Non-pigmented ciliary epithelial cell (primary cell): ENCODE measurements at regions not wholly inside any gene's neighbourhood (a gene's known extent, or its start where the extent isn't known, plus 50 kb on each side); places are given as distances from the start of the nearest gene placed in this dataset.
"Not testable (repeated sequence)": the region's sequence is repeated elsewhere in the genome, so short reads cannot be mapped to it uniquely, and the experiment has no call there.

ENCODE experiments used
- DNase-seq: peaks from one replicate; pipeline ENCODE4 v3.0.0-alpha.2; 2010; ENCODE audit warnings: low read depth

GRCh38 chr1:192477630-192478029, 97.9 kb upstream of the RGS1 start:
- DNase-seq: no peak

DNA sequence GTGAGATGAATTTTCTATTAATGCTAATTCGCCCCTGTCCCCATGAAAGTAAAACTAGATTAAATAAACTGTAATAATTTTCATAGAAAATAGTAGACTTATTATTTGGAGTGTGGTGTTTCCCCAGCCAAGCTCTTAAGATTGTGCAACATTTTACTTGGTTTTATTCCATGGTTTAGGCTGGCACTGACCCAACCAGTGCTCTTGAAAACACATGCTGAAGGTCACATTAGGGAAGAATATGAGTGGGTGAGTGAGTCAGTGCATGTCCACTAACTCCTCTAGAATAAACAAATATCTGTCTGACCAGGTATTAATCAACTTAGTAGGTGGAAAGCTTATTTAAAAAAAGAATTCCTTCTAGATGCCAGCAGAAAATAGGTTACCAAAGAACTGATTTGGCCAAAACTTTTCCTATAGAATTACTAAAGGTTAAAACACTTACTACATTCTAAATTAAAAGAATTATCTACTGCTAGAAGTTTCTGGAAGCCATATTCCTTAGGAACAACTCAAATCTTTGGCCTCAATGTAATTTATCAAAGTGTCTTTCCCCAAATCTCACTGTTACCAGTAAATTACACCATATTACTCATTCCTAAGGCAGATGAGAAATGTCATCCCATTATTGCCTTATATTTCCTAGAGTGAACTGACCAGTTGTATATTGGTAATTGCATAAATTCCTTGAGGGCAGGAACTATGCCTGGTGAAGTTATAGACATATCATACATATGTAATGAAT, 89.7 kb upstream of the RGS1 start:
- DNase-seq: peak; percentile 97

- DNase-seq: no peak
Observed at GRCh38 chr1:192488058-192488457, 87.5 kb upstream of the RGS1 start.

GRCh38 chr1:192489047-192489446, 86.5 kb upstream of the RGS1 start:
- DNase-seq: no peak

- DNase-seq: peak; percentile 89
Observed at GRCh38 chr1:192489748-192490147, 85.8 kb upstream of the RGS1 start.

- no peak for DNase-seq
Observed at GRCh38 chr1:192491804-192492554, 83.6 kb upstream of the RGS1 start.

DNA sequence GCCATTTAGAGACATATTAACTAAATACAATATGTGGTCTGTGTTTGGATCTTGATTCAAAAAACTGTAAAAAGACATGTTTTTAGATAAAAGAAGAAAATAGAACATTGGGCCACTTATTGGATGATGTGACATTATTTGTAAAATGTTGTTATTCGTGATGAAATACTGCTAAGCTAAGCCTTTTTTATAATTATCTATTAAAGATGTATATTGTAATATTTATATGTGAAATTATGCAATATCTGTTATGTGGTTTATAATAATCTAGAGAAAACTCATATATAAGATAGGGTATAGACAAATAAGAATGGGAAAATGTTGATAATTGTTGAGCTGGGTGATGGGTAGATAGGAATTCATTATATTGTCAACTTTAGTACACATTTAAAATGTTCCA, 82.0 kb upstream of the RGS1 start:
- no peak for DNase-seq

DNA sequence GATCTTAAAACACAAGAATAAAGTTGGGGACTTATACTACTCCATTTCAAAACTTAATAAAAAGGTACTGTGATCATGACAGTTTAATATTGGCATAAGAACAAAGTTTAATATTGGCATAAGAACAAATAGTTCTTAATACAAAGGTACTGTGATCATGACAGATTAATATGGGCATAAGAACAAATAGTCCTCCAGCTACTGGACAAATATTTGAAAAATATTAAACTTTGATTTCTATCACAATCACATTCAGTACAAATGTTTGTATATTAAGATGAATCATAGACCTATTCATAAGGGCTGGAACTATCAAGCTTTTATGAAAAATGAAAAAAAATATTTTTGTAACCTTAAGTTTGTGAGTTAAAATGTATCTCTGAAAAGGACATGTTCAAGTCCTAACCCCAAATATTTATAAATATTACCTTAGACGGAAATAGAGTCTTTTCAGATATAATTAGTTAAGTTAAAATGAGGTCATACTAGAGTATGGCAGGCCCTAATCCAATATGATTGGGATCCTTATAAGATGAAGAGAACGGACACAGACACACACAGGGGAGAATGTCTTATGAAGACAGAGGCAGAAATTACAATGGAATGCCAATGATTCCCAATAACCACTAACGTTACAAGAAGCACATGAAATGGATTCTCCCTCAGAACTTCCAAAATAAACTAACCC, 79.1 kb upstream of the RGS1 start:
- DNase-seq: no peak

GRCh38 chr1:192497214-192497794, 78.3 kb upstream of the RGS1 start:
- no peak for DNase-seq

GRCh38 chr1:192498092-192498491, 77.5 kb upstream of the RGS1 start:
- not testable (repeated sequence) for DNase-seq

GRCh38 chr1:192499061-192499581, 76.5 kb upstream of the RGS1 start:
- not testable (repeated sequence) for DNase-seq

GRCh38 chr1:192500541-192500940, 75.0 kb upstream of the RGS1 start:
- not testable (repeated sequence) for DNase-seq

GRCh38 chr1:192506741-192507155, 68.8 kb upstream of the RGS1 start:
- no peak for DNase-seq

DNA sequence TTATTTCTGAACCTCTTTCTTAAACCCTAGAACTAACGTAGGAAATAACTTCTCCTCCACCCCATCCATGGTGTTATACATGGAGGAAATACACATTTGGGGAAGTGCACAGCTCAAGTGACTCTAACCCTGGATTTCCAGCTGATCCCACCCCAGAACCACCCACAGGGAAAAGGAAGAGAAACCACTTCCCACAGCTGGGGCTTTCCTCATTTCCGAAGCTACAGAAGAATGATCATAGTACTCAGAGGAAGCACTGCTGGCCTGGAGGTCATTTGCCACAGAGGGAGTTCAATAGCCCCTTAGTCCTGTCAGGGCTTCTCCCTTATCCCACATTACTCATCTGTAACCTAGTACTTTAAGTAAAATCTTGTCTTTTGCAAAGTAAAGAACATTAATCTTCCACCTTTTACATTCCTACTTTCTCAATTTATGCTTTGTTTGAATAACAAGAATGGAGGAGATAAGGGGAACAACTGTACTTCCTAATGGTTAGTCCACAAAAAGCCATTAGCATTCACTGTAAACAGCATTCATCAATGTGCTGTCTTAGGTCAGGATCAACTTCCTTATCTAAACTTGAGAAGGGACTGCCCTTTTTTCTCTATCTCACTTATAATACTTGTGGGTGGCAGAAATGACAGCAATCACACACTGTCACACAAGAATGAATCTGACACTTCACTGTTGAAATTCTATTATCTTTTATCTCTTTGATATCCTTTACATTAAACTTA, 63.0 kb upstream of the RGS1 start:
- DNase-seq: no peak

- DNase-seq: no peak
Observed at GRCh38 chr1:192513196-192513595, 62.4 kb upstream of the RGS1 start.

GRCh38 chr1:192513697-192514096, 61.9 kb upstream of the RGS1 start:
- no peak for DNase-seq

GRCh38 chr1:192516776-192517297, 58.7 kb upstream of the RGS1 start:
- peak; percentile 67 for DNase-seq

DNA sequence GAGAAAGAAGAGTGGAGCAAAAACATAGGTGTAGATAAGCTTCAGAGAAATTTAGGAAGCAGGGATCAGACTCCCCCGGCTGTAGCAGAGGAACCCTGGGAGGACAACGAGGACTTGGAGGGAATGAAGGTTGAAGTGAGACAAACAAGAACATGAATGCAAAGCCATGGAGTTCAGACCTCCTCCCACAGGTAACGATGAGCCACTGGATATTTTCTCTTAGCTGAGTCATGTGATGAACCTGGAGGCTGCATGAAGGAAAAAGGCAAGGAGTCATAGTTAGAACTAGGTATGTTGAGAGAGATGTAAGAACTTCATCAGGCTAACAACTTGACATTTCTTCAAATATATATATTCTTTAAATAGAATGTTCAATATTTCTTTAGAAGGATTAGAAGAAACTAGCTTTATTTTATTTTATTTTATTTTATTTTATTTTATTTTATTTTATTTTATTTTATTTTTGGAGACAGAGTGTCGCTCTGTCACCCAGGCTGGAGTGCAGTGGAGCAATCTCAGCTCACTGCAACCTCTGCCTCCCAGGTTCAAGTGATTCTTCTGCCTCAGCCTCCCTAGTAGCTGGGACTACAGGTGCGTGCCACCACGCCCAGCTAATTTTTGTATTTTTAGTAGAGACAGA, 57.7 kb upstream of the RGS1 start:
- not testable (repeated sequence) for DNase-seq

GRCh38 chr1:192518700-192519099, 56.9 kb upstream of the RGS1 start:
- DNase-seq: no peak

DNA sequence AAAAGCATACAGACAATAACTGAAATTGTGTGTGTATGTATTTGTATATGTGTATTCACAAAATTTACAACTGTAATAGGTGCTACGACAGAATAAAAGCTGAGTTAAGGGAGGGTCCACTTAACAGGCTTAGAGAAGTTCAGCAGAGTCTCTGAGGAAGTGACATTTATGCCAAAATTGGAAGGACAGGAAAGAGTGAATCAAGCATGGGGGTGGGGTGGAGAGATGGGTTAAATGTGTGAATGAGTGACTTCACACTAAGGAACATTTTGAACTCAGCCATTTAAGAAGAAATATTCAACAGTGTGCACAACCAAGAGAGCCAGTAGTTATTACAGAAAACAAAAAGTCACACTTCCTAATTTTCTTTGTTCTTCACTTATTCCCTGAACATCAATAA, 53.8 kb upstream of the RGS1 start:
- DNase-seq: no peak

DNA sequence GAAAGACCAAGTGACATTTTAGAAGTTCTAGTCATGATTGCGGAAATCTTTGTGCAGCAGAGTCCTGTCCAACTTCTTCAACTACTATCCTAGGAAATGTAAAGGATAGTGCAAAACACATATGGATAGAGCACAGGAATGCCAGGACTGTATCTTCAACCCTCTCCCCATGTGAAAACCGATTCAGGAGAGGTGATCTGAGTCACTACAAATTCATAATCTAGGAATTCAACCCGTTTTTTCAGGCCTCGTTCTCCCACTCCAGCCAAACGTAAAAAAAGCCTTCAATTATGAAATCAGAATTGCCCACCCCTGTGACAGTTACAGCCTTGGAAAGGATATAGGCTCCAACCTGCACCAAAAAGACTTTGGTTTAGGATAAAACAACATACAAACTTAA, 52.9 kb upstream of the RGS1 start:
- no peak for DNase-seq
